Heart left ventricle (tissue), 13 donors: ENCODE measurements at regions not wholly inside any gene's neighbourhood (a gene's known extent, or its start where the extent isn't known, plus 50 kb on each side); places are given as distances from the start of the nearest gene placed in this dataset.

Experiments used
- POLR2A ChIP-seq, 2 donors: fragments of 450-650 bp; IDR thresholded peaks; one replicate each; pipeline ENCODE4 v1.6.1; 2017; ENCODE audit warnings: antibody characterized with exemption in 2 of 2, mild to moderate bottlenecking in 2 of 2, moderate library complexity in 2 of 2
- TF ChIP-seq, protein P1 (sequence below), 12 donors: fragments of 200-600 bp; sonication (generic) in 4 of 12; IDR thresholded peaks; one replicate each; pipeline versions ENCODE4 v1.5.0 to v1.8.0; 2018 to 2022; ENCODE audit warnings: antibody characterized with exemption in 12 of 12, mild to moderate bottlenecking in 5 of 12
- donor health status: ischemic (EF 13 %, LVEDD 7.1; RV severe dilation, severe dysfunction).
- donor health status: DM: no; HTN: yes; CAD: no.
- donor health status: DM: no; HTN: no; CAD: no.
- donor health status: ischemic (EF 25% LVEDD 6.9; RV normal size, moderate dysfunction).
- donor health status: ischemic (EF 25% LVEDD 5.7; RV mildly dilated, moderate dysfunction).
- donor health status: ischemic (EF 35%, LVEDD 5.7; RV mildly dilated, moderate dysfunction).
- donor health status: nonischemic (EF 11% LVEDD 7.7; RV severe dilation, severe dysfunction).
- donor health status: DM: yes; HTN: yes; CAD: no.
- donor health status: PGD.
- donor health status: ischemic (EF 29% LVEDD 5.4; RV normal size, mild dysfunction).
- donor health status: nonischemic (EF 23%, LVEDD 6.1; RV moderate dilation, normal function).

DNA sequence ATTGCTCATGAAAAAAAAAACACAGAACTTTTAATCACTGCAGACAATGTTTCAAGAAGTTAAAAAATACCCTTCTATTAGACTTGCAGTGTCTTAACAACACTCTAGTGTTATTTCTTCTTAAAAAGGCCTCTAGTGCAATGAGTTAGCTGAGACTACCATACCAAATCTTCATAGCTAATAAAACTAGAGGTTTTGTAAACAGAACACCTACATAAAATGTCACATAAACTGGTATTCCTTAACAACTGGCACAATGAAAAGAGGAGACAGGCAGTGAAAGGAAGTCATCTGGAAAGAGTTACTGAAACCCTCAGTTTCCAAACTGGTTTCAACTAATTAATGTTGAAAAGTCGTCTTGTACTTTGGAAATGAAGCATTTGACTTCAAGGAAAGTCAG, 394.2 kb upstream of the PMFBP1 start:
- TF ChIP-seq POLR2A (IDR thresholded peaks at IDR 0.05), result no peak
- TF ChIP-seq, protein P1, sequence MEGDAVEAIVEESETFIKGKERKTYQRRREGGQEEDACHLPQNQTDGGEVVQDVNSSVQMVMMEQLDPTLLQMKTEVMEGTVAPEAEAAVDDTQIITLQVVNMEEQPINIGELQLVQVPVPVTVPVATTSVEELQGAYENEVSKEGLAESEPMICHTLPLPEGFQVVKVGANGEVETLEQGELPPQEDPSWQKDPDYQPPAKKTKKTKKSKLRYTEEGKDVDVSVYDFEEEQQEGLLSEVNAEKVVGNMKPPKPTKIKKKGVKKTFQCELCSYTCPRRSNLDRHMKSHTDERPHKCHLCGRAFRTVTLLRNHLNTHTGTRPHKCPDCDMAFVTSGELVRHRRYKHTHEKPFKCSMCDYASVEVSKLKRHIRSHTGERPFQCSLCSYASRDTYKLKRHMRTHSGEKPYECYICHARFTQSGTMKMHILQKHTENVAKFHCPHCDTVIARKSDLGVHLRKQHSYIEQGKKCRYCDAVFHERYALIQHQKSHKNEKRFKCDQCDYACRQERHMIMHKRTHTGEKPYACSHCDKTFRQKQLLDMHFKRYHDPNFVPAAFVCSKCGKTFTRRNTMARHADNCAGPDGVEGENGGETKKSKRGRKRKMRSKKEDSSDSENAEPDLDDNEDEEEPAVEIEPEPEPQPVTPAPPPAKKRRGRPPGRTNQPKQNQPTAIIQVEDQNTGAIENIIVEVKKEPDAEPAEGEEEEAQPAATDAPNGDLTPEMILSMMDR (IDR thresholded peaks at IDR 0.05), result no peak
